ENCODE measurements at regions not wholly inside any gene's neighbourhood (a gene's known extent, or its start where the extent isn't known, plus 50 kb on each side); places are given as distances from the start of the nearest gene placed in this dataset.

DNA sequence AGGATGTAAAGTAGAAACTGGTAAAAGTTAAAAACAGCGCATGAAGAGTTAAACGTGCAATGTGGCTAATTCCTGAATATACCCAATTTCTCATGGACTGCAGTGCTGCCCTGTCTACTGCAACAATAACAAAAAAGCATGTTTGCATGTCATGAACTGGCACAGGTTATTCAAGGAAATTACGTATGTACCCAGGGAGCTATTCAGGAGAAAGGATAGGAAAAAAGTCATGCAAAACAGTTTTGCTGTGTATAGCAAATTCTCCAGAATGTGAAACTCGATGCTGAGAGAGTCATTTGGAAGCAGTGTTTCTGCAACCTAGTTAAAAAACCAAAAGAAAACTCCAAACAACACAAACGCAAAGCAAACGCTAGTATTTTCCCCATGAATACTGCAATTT is 381.5 kb upstream of the PRKX start:
- TF ChIP-seq, protein P1, sequence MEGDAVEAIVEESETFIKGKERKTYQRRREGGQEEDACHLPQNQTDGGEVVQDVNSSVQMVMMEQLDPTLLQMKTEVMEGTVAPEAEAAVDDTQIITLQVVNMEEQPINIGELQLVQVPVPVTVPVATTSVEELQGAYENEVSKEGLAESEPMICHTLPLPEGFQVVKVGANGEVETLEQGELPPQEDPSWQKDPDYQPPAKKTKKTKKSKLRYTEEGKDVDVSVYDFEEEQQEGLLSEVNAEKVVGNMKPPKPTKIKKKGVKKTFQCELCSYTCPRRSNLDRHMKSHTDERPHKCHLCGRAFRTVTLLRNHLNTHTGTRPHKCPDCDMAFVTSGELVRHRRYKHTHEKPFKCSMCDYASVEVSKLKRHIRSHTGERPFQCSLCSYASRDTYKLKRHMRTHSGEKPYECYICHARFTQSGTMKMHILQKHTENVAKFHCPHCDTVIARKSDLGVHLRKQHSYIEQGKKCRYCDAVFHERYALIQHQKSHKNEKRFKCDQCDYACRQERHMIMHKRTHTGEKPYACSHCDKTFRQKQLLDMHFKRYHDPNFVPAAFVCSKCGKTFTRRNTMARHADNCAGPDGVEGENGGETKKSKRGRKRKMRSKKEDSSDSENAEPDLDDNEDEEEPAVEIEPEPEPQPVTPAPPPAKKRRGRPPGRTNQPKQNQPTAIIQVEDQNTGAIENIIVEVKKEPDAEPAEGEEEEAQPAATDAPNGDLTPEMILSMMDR (IDR thresholded peaks at IDR 0.05): no peak
- no peak for TF ChIP-seq POLR2A (IDR thresholded peaks at IDR 0.05)

Measured in Peyer's patch (tissue), 4 donors.